ENCODE measurements at regions not wholly inside any gene's neighbourhood (a gene's known extent, or its start where the extent isn't known, plus 50 kb on each side); places are given as distances from the start of the nearest gene placed in this dataset.

DNA sequence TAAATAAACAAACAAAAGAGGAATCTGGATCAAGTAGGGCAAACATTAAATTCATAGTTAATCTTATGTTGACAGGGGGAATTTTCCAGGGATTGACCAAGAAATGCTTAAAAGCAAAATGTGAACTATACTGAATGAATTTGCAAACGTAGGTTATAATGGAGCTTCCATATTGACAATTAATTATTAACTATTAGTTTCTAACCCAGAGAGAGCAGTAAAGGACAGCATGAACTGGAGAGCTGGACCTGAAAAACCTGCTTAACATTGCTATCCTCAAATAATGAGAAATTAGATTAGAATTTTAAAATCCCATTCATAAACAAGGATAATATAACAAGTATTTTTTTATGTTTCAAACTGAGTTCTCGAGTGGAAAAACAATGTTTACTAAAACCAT, 1089.6 kb downstream of the DNAJB9 start:
- Histone ChIP-seq H3K4me3 (no peak overlapping the region), H3K9me3 (replicated peaks; ENCODE audit: control insufficient read depth, insufficient read depth, low read length) (no peaks in the 10 kb centered on the region), H3K4me1 (ENCODE audit: control insufficient read depth, insufficient read depth, low read length) (no peaks in the 10 kb centered on the region), H3K36me3 (ENCODE audit: control insufficient read depth in 2 of 2, insufficient read depth in 2 of 2, low read length in 1 of 2) (no peaks in the 10 kb centered on the region), H4K20me1 (ENCODE audit: control insufficient read depth, insufficient read depth) (no peaks in the 10 kb centered on the region), H3K27ac (ENCODE audit: control insufficient read depth, insufficient read depth) (no peak overlapping the region), H3K4me2 (ENCODE audit: control insufficient read depth, insufficient read depth) (no peak overlapping the region), H3K9ac (ENCODE audit: control insufficient read depth, insufficient read depth, low read length) (no peak overlapping the region), H3K27me3 (replicated peaks in 1 of 2; ENCODE audit: control insufficient read depth in 2 of 2, insufficient read depth in 2 of 2, low read length in 1 of 2) (no peaks in the 10 kb centered on the region), H2AFZ (ENCODE audit: control insufficient read depth, low read depth, low read length) (no peak overlapping the region), H3K79me2 (ENCODE audit: control insufficient read depth, insufficient read depth, low read length) (no peaks in the 10 kb centered on the region)
- in situ Hi-C loops (cut with MboI) (no loop called here), intact Hi-C loops (cut with micrococcal nuclease; ENCODE audit: unreplicated experiment) (no loop called here)
- POLR2A ChIA-PET: no interaction called here
- TF ChIP-seq CREM (IDR thresholded peaks at IDR 0.05; ENCODE audit: low read depth): no peak
- no peak for TF ChIP-seq TARDBP (IDR thresholded peaks at IDR 0.05; ENCODE audit: borderline replicate concordance)
- no peak for TF ChIP-seq MYC (IDR thresholded peaks at IDR 0.05; ENCODE audit: insufficient read depth, insufficient read length, insufficient replicate concordance, low read length, severe bottlenecking)
- no peak for TF ChIP-seq SIN3A (IDR thresholded peaks at IDR 0.05; ENCODE audit: low read depth, low read length)
- TF ChIP-seq RAD21 (IDR thresholded peaks at IDR 0.05; ENCODE audit: insufficient read depth, low read depth, low read length): no peak
- no peak for TF ChIP-seq HDGF (IDR thresholded peaks at IDR 0.05)
- no peak for TF ChIP-seq SREBF2 (IDR thresholded peaks at IDR 0.05; ENCODE audit: low read length)
- TF ChIP-seq, protein P1, sequence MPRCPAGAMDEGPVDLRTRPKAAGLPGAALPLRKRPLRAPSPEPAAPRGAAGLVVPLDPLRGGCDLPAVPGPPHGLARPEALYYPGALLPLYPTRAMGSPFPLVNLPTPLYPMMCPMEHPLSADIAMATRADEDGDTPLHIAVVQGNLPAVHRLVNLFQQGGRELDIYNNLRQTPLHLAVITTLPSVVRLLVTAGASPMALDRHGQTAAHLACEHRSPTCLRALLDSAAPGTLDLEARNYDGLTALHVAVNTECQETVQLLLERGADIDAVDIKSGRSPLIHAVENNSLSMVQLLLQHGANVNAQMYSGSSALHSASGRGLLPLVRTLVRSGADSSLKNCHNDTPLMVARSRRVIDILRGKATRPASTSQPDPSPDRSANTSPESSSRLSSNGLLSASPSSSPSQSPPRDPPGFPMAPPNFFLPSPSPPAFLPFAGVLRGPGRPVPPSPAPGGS (IDR thresholded peaks at IDR 0.05; ENCODE audit: borderline replicate concordance, insufficient read depth, low read depth, low read length, poor library complexity, severe bottlenecking): no peak
- TF ChIP-seq RAD51 (IDR thresholded peaks at IDR 0.05): no peak
- CTCF ChIA-PET: interaction anchor here (0.8 kb wide), 1 partner anchor 12 kb away, joined by 3 read pairs; no protein-coding TSS in a partner anchor
- SMC1A ChIA-PET (ENCODE audit: uncharacterized antibody, unreplicated experiment): interaction anchor here (1.8 kb wide), 1 partner anchor 179 kb away, joined by 5 read pairs; no protein-coding TSS in a partner anchor
- no peak for DNase-seq (ENCODE audit: low read depth, low spot score)
- BruUV-seq (replicated peaks): no TSS peak
- FAIRE-seq: no peak
- 0% methylated on average over 2 of the region's 2 CpGs for WGBS (ENCODE audit: insufficient coverage, insufficient replicate concordance, low lambda C conversion rate, missing lambda C conversion rate)
- ATAC-seq: no peak
- RAD21 ChIA-PET (ENCODE audit: unreplicated experiment): no interaction called here
